ENCODE measurements at regions not wholly inside any gene's neighbourhood (a gene's known extent, or its start where the extent isn't known, plus 50 kb on each side); places are given as distances from the start of the nearest gene placed in this dataset.

DNA sequence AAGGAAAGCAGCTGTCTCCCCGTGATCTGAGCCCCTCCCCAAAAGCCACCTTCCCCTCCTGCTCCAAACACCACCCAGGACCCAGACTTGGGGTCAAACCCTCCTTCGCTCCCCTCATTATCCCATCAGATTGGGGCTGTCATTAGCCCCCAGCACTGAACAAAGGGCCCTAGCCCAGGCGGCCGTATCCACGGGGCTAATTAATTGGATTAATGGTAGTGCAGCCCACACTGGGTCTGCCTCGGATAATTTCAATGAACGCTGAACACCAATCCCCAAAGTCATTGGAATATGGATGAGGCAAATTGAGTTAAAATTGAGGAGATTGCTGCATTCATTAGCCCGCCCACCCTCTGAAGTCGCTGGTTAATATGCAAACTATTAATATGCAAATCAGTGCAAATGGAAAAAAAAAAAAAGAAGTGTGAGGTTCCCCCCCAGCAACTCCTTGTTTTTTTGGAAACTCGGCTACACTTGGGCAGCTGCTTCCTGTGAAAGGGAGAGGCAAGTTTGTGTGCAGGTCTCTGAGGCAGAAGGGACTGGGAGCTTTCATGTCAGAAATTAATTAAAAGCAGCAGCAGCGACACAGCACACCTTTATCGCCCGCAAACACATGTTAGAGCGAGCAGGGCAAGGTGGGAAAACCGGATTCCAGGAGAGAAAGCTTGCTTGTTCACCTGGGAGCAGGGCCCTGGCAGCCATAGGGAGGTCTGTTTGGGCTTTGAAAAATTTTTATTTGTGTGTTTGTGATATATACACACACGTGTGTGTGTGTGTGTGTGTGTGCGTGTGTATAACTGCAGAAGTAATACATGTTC, 517.8 kb downstream of the MIAT start:
- no peaks in the 10 kb centered on the region for H3K27me3 ChIP-seq (ENCODE audit: control insufficient read depth, insufficient read depth, low read length)
- DNase-seq, result no peak
- no peaks in the 10 kb centered on the region for H3K36me3 ChIP-seq (replicated peaks; ENCODE audit: control insufficient read depth, insufficient read depth, low read length)
- H3K4me3 ChIP-seq (ENCODE audit: insufficient read depth, low read depth, low read length), result no peak overlapping the region

DNA sequence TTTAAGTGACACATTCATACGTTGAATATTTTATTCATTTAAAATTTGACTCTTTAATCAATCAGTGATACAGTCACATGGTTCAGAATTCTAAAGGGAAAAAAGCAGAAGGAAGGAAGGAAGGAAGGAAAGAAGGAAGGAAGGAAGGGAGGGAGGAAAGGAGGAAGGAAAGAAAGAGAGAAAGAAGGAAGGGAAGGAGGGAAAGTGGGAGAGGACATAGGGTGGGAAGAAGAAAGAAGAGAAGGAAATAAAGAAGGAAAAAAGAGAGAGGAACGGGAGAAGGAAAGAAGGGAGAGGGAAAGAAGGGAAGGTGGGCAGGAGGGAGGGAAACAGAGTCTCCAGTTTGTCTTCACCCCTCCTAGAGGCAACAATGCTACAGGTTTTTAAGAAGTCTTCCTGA, 518.6 kb downstream of the MIAT start:
- H3K4me3 ChIP-seq (ENCODE audit: insufficient read depth, low read depth, low read length), result no peak overlapping the region
- no peaks in the 10 kb centered on the region for H3K27me3 ChIP-seq (ENCODE audit: control insufficient read depth, insufficient read depth, low read length)
- DNase-seq, result no peak
- no peaks in the 10 kb centered on the region for H3K36me3 ChIP-seq (replicated peaks; ENCODE audit: control insufficient read depth, insufficient read depth, low read length)

DNA sequence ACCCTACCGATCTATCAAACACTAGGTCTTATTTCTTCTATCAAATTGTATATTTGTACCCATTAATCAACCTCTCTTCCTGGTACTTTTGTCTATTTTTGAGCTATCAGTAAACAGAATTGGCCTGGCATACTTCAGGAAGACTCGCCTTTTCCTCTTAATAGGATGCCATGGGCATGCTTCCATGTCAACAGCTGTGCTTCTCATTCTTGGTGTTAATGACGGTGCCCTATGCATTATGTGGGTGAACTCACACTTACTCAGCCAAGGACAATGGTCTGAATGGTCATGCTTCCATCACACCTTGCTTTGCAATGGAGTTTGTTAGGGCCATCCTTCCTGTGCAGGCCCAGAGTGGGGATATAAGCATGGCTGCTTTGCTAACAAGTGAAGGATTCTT, 521.8 kb downstream of the MIAT start:
- no peaks in the 10 kb centered on the region for H3K36me3 ChIP-seq (replicated peaks; ENCODE audit: control insufficient read depth, insufficient read depth, low read length)
- DNase-seq, result no peak
- no peak overlapping the region for H3K4me3 ChIP-seq (ENCODE audit: insufficient read depth, low read depth, low read length)
- H3K27me3 ChIP-seq (ENCODE audit: control insufficient read depth, insufficient read depth, low read length), result no peaks in the 10 kb centered on the region

DNA sequence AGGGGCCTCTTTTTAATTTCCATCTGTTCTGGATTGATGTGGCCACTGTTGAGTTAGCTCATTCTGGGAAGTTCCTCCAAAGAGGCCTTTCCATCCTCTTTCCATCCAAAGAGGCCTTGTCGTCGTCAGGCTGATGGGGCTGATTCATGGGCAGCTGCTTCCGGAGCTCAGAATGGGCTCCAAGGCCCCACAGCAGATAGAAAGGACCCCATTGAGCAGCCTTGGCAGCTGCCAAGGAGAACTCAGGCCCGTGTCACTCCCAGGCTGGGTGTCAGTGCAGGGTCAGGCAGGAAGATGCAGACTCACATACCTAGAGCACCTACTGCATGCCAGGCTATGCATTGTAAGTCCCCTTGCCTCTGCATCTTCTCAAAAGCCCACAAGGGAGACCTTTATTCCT, 524.1 kb downstream of the MIAT start:
- Histone ChIP-seq H3K36me3 (replicated peaks; ENCODE audit: control insufficient read depth, insufficient read depth, low read length) (no peaks in the 10 kb centered on the region), H3K27me3 (ENCODE audit: control insufficient read depth, insufficient read depth, low read length) (no peaks in the 10 kb centered on the region), H3K4me3 (ENCODE audit: insufficient read depth, low read depth, low read length) (no peak overlapping the region)
- no peak for DNase-seq

DNA sequence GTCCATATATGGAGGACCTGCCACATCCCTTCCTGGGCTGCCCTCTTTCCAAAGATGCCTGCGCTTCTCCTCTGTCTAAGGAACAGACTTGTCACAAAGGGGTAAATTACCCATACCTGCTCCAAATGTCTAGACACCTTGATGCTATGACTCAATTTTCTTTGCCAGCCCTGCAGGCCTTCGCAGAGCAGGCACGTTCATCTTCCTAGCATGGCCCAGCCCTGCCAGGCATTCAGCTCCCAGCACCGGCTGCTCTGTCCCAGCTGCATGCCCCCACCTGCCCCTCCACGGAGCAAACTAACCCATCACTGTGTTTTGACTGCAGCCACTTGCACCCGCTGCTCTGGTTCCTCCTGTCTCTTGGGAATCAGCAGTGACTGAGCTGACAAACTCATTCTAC, 526.1 kb downstream of the MIAT start:
- no peaks in the 10 kb centered on the region for H3K27me3 ChIP-seq (ENCODE audit: control insufficient read depth, insufficient read depth, low read length)
- no peak overlapping the region for H3K4me3 ChIP-seq (ENCODE audit: insufficient read depth, low read depth, low read length)
- H3K36me3 ChIP-seq (replicated peaks; ENCODE audit: control insufficient read depth, insufficient read depth, low read length), result no peaks in the 10 kb centered on the region
- no peak for DNase-seq

GRCh38 chr22:27185099-27185709, 527.8 kb downstream of the MIAT start:
- Histone ChIP-seq H3K36me3 (replicated peaks; ENCODE audit: control insufficient read depth, insufficient read depth, low read length) (no peaks in the 10 kb centered on the region), H3K27me3 (ENCODE audit: control insufficient read depth, insufficient read depth, low read length) (no peaks in the 10 kb centered on the region; the same call in 1 of the 2 replicates), H3K4me3 (ENCODE audit: insufficient read depth, low read depth, low read length) (no peak overlapping the region)
- no peak for DNase-seq

- no peak for DNase-seq
- no peaks in the 10 kb centered on the region for H3K36me3 ChIP-seq (replicated peaks; ENCODE audit: control insufficient read depth, insufficient read depth, low read length)
- H3K27me3 ChIP-seq (ENCODE audit: control insufficient read depth, insufficient read depth, low read length), result no peaks in the 10 kb centered on the region; the same call in 1 of the 2 replicates
- H3K4me3 ChIP-seq (ENCODE audit: insufficient read depth, low read depth, low read length), result no peak overlapping the region
These were observed 528.4 kb downstream of the MIAT start for GRCh38 chr22:27185760-27186302.

DNA sequence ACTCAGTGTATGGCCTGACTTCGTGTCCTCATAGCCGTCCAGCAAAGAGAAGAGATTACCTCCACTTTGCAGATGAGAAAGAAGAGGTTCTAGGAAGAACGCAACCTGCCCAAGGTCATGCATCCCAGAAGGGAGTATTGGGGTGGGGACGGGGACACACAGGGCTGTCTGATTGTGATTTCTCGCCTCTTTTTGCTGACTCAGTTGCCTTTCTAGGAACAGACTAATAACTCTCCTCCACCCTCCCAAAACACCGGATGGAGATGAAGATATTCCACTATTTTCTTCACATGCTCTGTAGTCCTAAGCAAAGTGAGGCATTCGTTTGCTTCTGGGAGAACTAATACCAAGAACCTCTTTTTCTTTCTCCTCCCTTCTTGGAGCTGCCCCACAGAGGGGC, 529.3 kb downstream of the MIAT start:
- no peak for DNase-seq

GRCh38 chr22:27192135-27192829, 534.9 kb downstream of the MIAT start:
- H3K4me3 ChIP-seq (ENCODE audit: insufficient read depth, low read depth, low read length), result no peak overlapping the region
- no peaks in the 10 kb centered on the region; the same call in 1 of the 2 replicates for H3K27me3 ChIP-seq (ENCODE audit: control insufficient read depth, insufficient read depth, low read length)
- no peak for DNase-seq
- no peaks in the 10 kb centered on the region for H3K36me3 ChIP-seq (replicated peaks; ENCODE audit: control insufficient read depth, insufficient read depth, low read length)

More for the DNA sequence above, 529.3 kb downstream of the MIAT start:
- no peaks in the 10 kb centered on the region; the same call in 1 of the 2 replicates for H3K27me3 ChIP-seq (ENCODE audit: control insufficient read depth, insufficient read depth, low read length)
- H3K36me3 ChIP-seq (replicated peaks; ENCODE audit: control insufficient read depth, insufficient read depth, low read length), result no peaks in the 10 kb centered on the region
- no peak overlapping the region for H3K4me3 ChIP-seq (ENCODE audit: insufficient read depth, low read depth, low read length)

DNA sequence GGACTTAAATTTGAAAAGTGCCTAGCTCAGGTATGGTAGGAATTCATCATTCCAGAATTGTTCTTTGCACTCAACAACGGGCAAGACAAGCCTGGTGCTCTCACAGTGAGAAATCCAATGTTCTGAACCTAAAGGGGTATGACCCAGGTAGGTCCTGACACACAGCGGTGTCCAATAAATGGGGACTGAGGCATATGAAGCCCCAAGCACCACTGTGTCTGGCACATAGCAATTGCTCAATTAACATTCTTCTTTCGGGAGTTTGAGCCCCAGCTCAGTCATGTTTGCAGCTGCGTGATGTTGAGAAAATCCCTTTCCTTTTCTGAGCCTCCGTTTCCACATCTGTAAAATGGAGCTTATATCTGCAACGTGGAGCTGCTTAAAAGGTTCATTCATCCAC, 535.8 kb downstream of the MIAT start:
- no peak overlapping the region for H3K4me3 ChIP-seq (ENCODE audit: insufficient read depth, low read depth, low read length)
- H3K27me3 ChIP-seq (ENCODE audit: control insufficient read depth, insufficient read depth, low read length), result no peaks in the 10 kb centered on the region; the same call in 1 of the 2 replicates
- no peaks in the 10 kb centered on the region for H3K36me3 ChIP-seq (replicated peaks; ENCODE audit: control insufficient read depth, insufficient read depth, low read length)
- DNase-seq, result no peak

DNA sequence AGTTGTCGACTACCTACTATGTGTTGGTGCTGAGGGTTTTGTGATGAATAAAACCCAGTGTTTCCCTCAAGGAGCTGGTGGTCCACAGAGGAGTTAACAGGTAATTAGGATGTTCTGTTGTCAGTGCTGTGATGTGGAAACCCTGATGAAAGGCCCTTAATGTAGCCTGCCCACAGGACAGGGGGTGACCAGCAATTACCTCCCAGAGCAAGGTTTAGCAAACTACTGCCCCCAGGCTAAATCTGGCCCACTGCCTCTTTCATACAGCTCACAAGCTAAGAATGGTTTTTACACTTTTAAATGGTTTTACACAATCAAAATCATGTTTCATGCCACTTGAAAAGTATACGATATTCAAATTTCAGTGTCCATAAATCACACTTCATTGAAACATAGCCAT, 536.2 kb downstream of the MIAT start:
- no peak overlapping the region for H3K4me3 ChIP-seq (ENCODE audit: insufficient read depth, low read depth, low read length)

GRCh38 chr22:27194096-27194748, 536.8 kb downstream of the MIAT start:
- Histone ChIP-seq H3K27me3 (ENCODE audit: control insufficient read depth, insufficient read depth, low read length) (no peaks in the 10 kb centered on the region), H3K36me3 (replicated peaks; ENCODE audit: control insufficient read depth, insufficient read depth, low read length) (no peaks in the 10 kb centered on the region), H3K4me3 (ENCODE audit: insufficient read depth, low read depth, low read length) (no peak overlapping the region)
- DNase-seq, result no peak

More for the DNA sequence above, 536.2 kb downstream of the MIAT start:
- Histone ChIP-seq H3K36me3 (replicated peaks; ENCODE audit: control insufficient read depth, insufficient read depth, low read length) (no peaks in the 10 kb centered on the region), H3K27me3 (ENCODE audit: control insufficient read depth, insufficient read depth, low read length) (no peaks in the 10 kb centered on the region; the same call in 1 of the 2 replicates)
- no peak for DNase-seq

GRCh38 chr22:27195094-27195493, 537.7 kb downstream of the MIAT start:
- Histone ChIP-seq H3K4me3 (ENCODE audit: insufficient read depth, low read depth, low read length) (no peak overlapping the region), H3K27me3 (ENCODE audit: control insufficient read depth, insufficient read depth, low read length) (no peaks in the 10 kb centered on the region), H3K36me3 (replicated peaks; ENCODE audit: control insufficient read depth, insufficient read depth, low read length) (no peaks in the 10 kb centered on the region)
- DNase-seq, result no peak

DNA sequence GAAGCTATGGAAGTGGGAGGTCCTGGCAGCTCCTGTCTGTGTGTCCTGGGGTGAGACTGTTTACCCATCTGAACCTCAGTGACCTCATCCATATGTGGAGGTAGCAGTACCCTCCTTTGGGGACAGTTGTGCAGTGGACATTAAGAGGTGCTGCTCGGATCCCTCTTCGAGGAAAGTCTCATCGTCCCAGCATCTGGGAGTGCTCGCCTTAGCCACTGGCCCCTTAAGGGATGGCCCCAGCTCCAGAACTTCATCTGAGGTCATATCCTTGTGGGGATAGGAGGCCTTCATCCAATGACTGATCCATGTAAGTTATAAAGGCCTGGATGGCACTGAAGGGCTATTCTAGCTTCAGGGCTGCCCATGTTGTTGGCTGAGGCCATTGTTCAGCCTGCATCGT, 538.1 kb downstream of the MIAT start:
- DNase-seq, result no peak
- no peaks in the 10 kb centered on the region for H3K27me3 ChIP-seq (ENCODE audit: control insufficient read depth, insufficient read depth, low read length)
- no peak overlapping the region for H3K4me3 ChIP-seq (ENCODE audit: insufficient read depth, low read depth, low read length)
- H3K36me3 ChIP-seq (replicated peaks; ENCODE audit: control insufficient read depth, insufficient read depth, low read length), result no peaks in the 10 kb centered on the region

Measured in H7 (cell line).